ENCODE measurements at regions not wholly inside any gene's neighbourhood (a gene's known extent, or its start where the extent isn't known, plus 50 kb on each side); places are given as distances from the start of the nearest gene placed in this dataset.
"Not testable (repeated sequence)": the region's sequence is repeated elsewhere in the genome, so short reads cannot be mapped to it uniquely, and the experiment has no call there.

DNA sequence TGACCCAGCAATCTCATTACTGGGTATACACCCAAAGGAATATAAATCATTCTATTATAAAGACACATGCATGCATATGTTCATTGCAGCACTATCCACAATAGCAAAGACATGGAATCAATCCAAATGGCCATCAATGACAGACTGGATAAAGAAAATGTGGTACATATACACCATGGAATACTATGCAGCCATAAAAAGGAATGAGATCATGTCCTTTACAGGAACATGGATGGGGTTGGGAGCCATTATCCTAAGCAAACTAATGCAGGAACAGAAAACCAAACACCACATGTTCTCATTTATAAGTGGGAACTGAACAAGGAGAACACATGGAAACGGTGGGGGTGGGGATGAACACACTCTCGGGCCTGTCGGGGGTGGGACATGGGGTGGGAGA lies 129.2 kb upstream of the STK26 start:
- TF ChIP-seq JUN (IDR thresholded peaks at IDR 0.05; ENCODE audit: borderline replicate concordance, insufficient read depth, insufficient read length, low read depth); GATA2 (IDR thresholded peaks at IDR 0.05; ENCODE audit: insufficient read depth, insufficient read length, low read depth, low read length); POLR2A (IDR thresholded peaks at IDR 0.05; ENCODE audit: low read depth, low read length); POLR2AphosphoS5 (IDR thresholded peaks at IDR 0.05; ENCODE audit: insufficient read depth, low read depth, low read length); EZH2 (IDR thresholded peaks at IDR 0.05; ENCODE audit: borderline replicate concordance, low read depth, low read length, severe bottlenecking); MAX (IDR thresholded peaks at IDR 0.05; ENCODE audit: insufficient read depth, insufficient read length): not testable (repeated sequence)
- TF ChIP-seq, protein P1, sequence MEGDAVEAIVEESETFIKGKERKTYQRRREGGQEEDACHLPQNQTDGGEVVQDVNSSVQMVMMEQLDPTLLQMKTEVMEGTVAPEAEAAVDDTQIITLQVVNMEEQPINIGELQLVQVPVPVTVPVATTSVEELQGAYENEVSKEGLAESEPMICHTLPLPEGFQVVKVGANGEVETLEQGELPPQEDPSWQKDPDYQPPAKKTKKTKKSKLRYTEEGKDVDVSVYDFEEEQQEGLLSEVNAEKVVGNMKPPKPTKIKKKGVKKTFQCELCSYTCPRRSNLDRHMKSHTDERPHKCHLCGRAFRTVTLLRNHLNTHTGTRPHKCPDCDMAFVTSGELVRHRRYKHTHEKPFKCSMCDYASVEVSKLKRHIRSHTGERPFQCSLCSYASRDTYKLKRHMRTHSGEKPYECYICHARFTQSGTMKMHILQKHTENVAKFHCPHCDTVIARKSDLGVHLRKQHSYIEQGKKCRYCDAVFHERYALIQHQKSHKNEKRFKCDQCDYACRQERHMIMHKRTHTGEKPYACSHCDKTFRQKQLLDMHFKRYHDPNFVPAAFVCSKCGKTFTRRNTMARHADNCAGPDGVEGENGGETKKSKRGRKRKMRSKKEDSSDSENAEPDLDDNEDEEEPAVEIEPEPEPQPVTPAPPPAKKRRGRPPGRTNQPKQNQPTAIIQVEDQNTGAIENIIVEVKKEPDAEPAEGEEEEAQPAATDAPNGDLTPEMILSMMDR (IDR thresholded peaks at IDR 0.05; ENCODE audit: extremely low read depth in 1 of 2, insufficient read depth in 1 of 2, low read depth in 1 of 2, low read length in 2 of 2) = not testable (repeated sequence)

Data from endothelial cell of umbilical vein (primary cell).